HepG2 (cell line): ENCODE measurements at regions not wholly inside any gene's neighbourhood (a gene's known extent, or its start where the extent isn't known, plus 50 kb on each side); places are given as distances from the start of the nearest gene placed in this dataset.

ENCODE experiments used
- CBX5 ChIP-seq: sonication (generic); formaldehyde crosslinking; IDR thresholded peaks from 2 replicates; pipeline ENCODE4 v1.4.0; 2020; ENCODE audit warnings: missing genetic modification reagents, borderline replicate concordance
- FOXK2 ChIP-seq: fragments of 450-650 bp; IDR thresholded peaks from 2 replicates; pipeline ENCODE4 v1.6.1; 2016
- NFIC ChIP-seq: IDR thresholded peaks from 2 replicates; pipeline ENCODE4 v1.6.1; 2012; ENCODE audit warnings: mild to moderate bottlenecking, low read length, inconsistent platforms
- RBFOX2 ChIP-seq: fragments of 200-400 bp; formaldehyde crosslinking; IDR thresholded peaks from 2 replicates; pipeline ENCODE4 v1.6.1; 2017; ENCODE audit warnings: low read depth, mild to moderate bottlenecking, low read length
- SETDB1 ChIP-seq: sonication (generic); formaldehyde crosslinking; IDR thresholded peaks from 2 replicates; pipeline ENCODE4 v1.5.1; 2020; ENCODE audit warnings: missing genetic modification reagents, mild to moderate bottlenecking, borderline replicate concordance
- SP2 ChIP-seq: sonication (generic); formaldehyde crosslinking; IDR thresholded peaks from 2 replicates; pipeline ENCODE4 v1.5.1; 2020; ENCODE audit warnings: mild to moderate bottlenecking, missing genetic modification reagents
- SSRP1 ChIP-seq: IDR thresholded peaks from 2 replicates; pipeline ENCODE4 v1.6.1; 2016; ENCODE audit warnings: control low read depth
- ZFX ChIP-seq: sonication (generic); formaldehyde crosslinking; IDR thresholded peaks from 2 replicates; pipeline ENCODE4 v1.4.0; 2020; ENCODE audit warnings: mild to moderate bottlenecking, low read depth, missing genetic modification reagents, moderate library complexity
- TF ChIP-seq, protein P1 (sequence below): sonication (generic); formaldehyde crosslinking; IDR thresholded peaks from 2 replicates; pipeline ENCODE4 v1.8.0; 2022; ENCODE audit warnings: mild to moderate bottlenecking, missing genetic modification reagents
- TF ChIP-seq, protein P2 (sequence below): sonication (generic); formaldehyde crosslinking; IDR thresholded peaks from 2 replicates; pipeline ENCODE4 v1.5.0; 2020; ENCODE audit warnings: mild to moderate bottlenecking, missing genetic modification reagents, moderate library complexity
- TF ChIP-seq, protein P3 (sequence below): sonication (generic); formaldehyde crosslinking; IDR thresholded peaks from 2 replicates; pipeline ENCODE4 v1.4.0; 2020; ENCODE audit warnings: low read depth, missing genetic modification reagents

DNA sequence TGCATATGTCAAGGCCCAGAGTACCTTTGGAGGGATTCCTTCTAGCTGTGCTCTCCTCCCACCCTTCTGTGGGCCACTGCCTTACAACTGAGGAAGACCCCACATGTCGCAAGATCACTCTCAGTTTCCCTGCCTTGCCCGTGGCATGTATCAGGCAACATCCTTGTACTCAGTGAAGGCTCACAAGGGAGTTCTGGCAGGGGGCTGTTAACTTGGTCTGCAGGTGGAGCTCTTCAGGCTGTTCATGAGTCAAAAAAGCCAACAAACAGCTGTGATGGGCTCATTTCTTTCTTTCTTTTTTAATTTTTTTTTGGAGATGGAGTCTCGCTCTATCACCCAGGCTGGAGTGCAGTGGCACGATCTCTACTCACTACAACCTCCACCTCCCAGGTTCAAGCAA, 513.0 kb upstream of the ANKRD30A start:
- TF ChIP-seq RBFOX2 = no peak
- TF ChIP-seq, protein P1, sequence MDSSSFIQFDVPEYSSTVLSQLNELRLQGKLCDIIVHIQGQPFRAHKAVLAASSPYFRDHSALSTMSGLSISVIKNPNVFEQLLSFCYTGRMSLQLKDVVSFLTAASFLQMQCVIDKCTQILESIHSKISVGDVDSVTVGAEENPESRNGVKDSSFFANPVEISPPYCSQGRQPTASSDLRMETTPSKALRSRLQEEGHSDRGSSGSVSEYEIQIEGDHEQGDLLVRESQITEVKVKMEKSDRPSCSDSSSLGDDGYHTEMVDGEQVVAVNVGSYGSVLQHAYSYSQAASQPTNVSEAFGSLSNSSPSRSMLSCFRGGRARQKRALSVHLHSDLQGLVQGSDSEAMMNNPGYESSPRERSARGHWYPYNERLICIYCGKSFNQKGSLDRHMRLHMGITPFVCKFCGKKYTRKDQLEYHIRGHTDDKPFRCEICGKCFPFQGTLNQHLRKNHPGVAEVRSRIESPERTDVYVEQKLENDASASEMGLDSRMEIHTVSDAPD = no peak
- TF ChIP-seq FOXK2 = no peak
- TF ChIP-seq SP2 (CRISPR knock-in tag) = no peak
- no peak for TF ChIP-seq CBX5 (CRISPR knock-in tag)
- TF ChIP-seq, protein P2, sequence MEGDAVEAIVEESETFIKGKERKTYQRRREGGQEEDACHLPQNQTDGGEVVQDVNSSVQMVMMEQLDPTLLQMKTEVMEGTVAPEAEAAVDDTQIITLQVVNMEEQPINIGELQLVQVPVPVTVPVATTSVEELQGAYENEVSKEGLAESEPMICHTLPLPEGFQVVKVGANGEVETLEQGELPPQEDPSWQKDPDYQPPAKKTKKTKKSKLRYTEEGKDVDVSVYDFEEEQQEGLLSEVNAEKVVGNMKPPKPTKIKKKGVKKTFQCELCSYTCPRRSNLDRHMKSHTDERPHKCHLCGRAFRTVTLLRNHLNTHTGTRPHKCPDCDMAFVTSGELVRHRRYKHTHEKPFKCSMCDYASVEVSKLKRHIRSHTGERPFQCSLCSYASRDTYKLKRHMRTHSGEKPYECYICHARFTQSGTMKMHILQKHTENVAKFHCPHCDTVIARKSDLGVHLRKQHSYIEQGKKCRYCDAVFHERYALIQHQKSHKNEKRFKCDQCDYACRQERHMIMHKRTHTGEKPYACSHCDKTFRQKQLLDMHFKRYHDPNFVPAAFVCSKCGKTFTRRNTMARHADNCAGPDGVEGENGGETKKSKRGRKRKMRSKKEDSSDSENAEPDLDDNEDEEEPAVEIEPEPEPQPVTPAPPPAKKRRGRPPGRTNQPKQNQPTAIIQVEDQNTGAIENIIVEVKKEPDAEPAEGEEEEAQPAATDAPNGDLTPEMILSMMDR (CRISPR knock-in tag) = no peak
- TF ChIP-seq, protein P3, sequence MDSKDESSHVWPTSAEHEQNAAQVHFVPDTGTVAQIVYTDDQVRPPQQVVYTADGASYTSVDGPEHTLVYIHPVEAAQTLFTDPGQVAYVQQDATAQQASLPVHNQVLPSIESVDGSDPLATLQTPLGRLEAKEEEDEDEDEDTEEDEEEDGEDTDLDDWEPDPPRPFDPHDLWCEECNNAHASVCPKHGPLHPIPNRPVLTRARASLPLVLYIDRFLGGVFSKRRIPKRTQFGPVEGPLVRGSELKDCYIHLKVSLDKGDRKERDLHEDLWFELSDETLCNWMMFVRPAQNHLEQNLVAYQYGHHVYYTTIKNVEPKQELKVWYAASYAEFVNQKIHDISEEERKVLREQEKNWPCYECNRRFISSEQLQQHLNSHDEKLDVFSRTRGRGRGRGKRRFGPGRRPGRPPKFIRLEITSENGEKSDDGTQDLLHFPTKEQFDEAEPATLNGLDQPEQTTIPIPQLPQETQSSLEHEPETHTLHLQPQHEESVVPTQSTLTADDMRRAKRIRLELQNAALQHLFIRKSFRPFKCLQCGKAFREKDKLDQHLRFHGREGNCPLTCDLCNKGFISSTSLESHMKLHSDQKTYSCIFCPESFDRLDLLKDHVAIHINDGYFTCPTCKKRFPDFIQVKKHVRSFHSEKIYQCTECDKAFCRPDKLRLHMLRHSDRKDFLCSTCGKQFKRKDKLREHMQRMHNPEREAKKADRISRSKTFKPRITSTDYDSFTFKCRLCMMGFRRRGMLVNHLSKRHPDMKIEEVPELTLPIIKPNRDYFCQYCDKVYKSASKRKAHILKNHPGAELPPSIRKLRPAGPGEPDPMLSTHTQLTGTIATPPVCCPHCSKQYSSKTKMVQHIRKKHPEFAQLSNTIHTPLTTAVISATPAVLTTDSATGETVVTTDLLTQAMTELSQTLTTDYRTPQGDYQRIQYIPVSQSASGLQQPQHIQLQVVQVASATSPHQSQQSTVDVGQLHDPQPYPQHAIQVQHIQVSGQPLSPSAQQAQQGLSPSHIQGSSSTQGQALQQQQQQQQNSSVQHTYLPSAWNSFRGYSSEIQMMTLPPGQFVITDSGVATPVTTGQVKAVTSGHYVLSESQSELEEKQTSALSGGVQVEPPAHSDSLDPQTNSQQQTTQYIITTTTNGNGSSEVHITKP = no peak
- TF ChIP-seq NFIC = no peak
- TF ChIP-seq SSRP1 = no peak
- TF ChIP-seq SETDB1 (CRISPR knock-in tag) = no peak
- TF ChIP-seq ZFX (CRISPR knock-in tag) = no peak
